ENCODE measurements at regions not wholly inside any gene's neighbourhood (a gene's known extent, or its start where the extent isn't known, plus 50 kb on each side); places are given as distances from the start of the nearest gene placed in this dataset.
A peak's percentile ranks its signal among the peaks of the same experiment; 100 is the strongest.

- no peaks in the 10 kb centered on the region for H3K27me3 ChIP-seq (ENCODE audit: low read depth)
- intact Hi-C loops (cut with DNase I): no loop called here
- H3K4me1 ChIP-seq: peaks cover 11% of the 10 kb centered on the region
- H3K27ac ChIP-seq: no peak overlapping the region
- H3K36me3 ChIP-seq: no peaks in the 10 kb centered on the region
- no peak for ATAC-seq
- DNase-seq: no peak
- no peak for TF ChIP-seq CTCF (IDR thresholded peaks at IDR 0.05)
- no peak overlapping the region for H3K4me3 ChIP-seq
- peaks cover 14% of the 10 kb centered on the region for H3K9me3 ChIP-seq
Measured at GRCh38 chr10:113422371-113422770, 130.5 kb upstream of the HABP2 start.

GRCh38 chr10:113423981-113424721, 128.7 kb upstream of the HABP2 start:
- Histone ChIP-seq H3K36me3 (no peaks in the 10 kb centered on the region), H3K4me1 (peaks cover 11% of the 10 kb centered on the region), H3K27ac (no peak overlapping the region), H3K27me3 (ENCODE audit: low read depth) (no peaks in the 10 kb centered on the region), H3K9me3 (peaks cover 14% of the 10 kb centered on the region), H3K4me3 (no peak overlapping the region)
- intact Hi-C loops (cut with DNase I): no loop called here
- no peak for ATAC-seq
- TF ChIP-seq CTCF (IDR thresholded peaks at IDR 0.05): no peak
- DNase-seq: no peak

- Histone ChIP-seq H3K36me3 (no peaks in the 10 kb centered on the region), H3K9me3 (peaks cover 5% of the 10 kb centered on the region), H3K4me3 (no peak overlapping the region), H3K27ac (peak overlapping the region; percentile 22), H3K4me1 (peaks cover 11% of the 10 kb centered on the region), H3K27me3 (ENCODE audit: low read depth) (no peaks in the 10 kb centered on the region)
- DNase-seq: no peak
- intact Hi-C loops (cut with DNase I): no loop called here
- TF ChIP-seq CTCF (IDR thresholded peaks at IDR 0.05): no peak
- ATAC-seq: peak; percentile 4 to 13
Measured at GRCh38 chr10:113425008-113425407, 127.8 kb upstream of the HABP2 start.

- Histone ChIP-seq H3K9me3 (peaks cover under 1% of the 10 kb centered on the region), H3K27me3 (ENCODE audit: low read depth) (no peaks in the 10 kb centered on the region), H3K4me1 (peaks cover 11% of the 10 kb centered on the region), H3K27ac (peak overlapping the region; percentile 37), H3K36me3 (no peaks in the 10 kb centered on the region), H3K4me3 (no peak overlapping the region)
- DNase-seq (no peak), ATAC-seq (peak; percentile 86 to 91)
- intact Hi-C loops (cut with DNase I): no loop called here
- TF ChIP-seq CTCF (IDR thresholded peaks at IDR 0.05): no peak
Measured at GRCh38 chr10:113425541-113425951, 127.3 kb upstream of the HABP2 start.

- H3K4me1 ChIP-seq: peaks cover 11% of the 10 kb centered on the region
- no peak for TF ChIP-seq CTCF (IDR thresholded peaks at IDR 0.05)
Measured at GRCh38 chr10:113426181-113426877, 126.5 kb upstream of the HABP2 start.

More at GRCh38 chr10:113426181-113426877, 126.5 kb upstream of the HABP2 start:
- ATAC-seq (no peak), DNase-seq (no peak)
- peak overlapping the region; percentile 37 for H3K27ac ChIP-seq
- no peaks in the 10 kb centered on the region for H3K36me3 ChIP-seq
- no peak overlapping the region for H3K4me3 ChIP-seq
- intact Hi-C loops (cut with DNase I): no loop called here
- H3K27me3 ChIP-seq (ENCODE audit: low read depth): no peaks in the 10 kb centered on the region
- no peaks in the 10 kb centered on the region for H3K9me3 ChIP-seq
